ENCODE measurements at regions not wholly inside any gene's neighbourhood (a gene's known extent, or its start where the extent isn't known, plus 50 kb on each side); places are given as distances from the start of the nearest gene placed in this dataset.

GRCh38 chr6:106792536-106793236, 163.3 kb downstream of the QRSL1 start:
- no peak for ATAC-seq (ENCODE audit: poor library complexity)
- Histone ChIP-seq H3K9me3 (ENCODE audit: control insufficient read depth in 1 of 2, insufficient read depth in 1 of 2, low read length in 2 of 2) (no peaks in the 10 kb centered on the region), H3K4me3 (ENCODE audit: low read length) (no peak overlapping the region), H3K27ac (ENCODE audit: low read depth in 1 of 2, low read length in 2 of 2) (no peak overlapping the region), H3K36me3 (ENCODE audit: insufficient read depth, low read length) (no peaks in the 10 kb centered on the region), H3K4me1 (ENCODE audit: insufficient read depth, low read length) (no peaks in the 10 kb centered on the region), H3K27me3 (ENCODE audit: control insufficient read depth in 1 of 2, insufficient read depth in 2 of 2, low read length in 2 of 2) (peaks cover 4 to 9% of the 10 kb centered on the region in 2 experiments)
- CTCF ChIA-PET = no interaction called here
- no peak overlapping the region for H3K27ac Mint-ChIP-seq
- no peaks in the 10 kb centered on the region for H3K9me3 Mint-ChIP-seq
- no peak for TF ChIP-seq CTCF (IDR thresholded peaks at IDR 0.05)
- no peak for DNase-seq
- no peaks in the 10 kb centered on the region for H3K4me1 Mint-ChIP-seq (ENCODE audit: low read depth)
- H3K4me3 Mint-ChIP-seq = no peak overlapping the region
- H3K36me3 Mint-ChIP-seq (ENCODE audit: low read depth) = no peaks in the 10 kb centered on the region
- POLR2A ChIA-PET = no interaction called here
- intact Hi-C loops (cut with DNase I, micrococcal nuclease) = no loop called here
- H3K27me3 Mint-ChIP-seq = peaks cover 38% of the 10 kb centered on the region

- Histone ChIP-seq H3K27me3 (ENCODE audit: control insufficient read depth in 1 of 2, insufficient read depth in 2 of 2, low read length in 2 of 2) (peaks cover 2 to 11% of the 10 kb centered on the region in 2 experiments), H3K4me3 (ENCODE audit: low read length) (no peak overlapping the region), H3K4me1 (ENCODE audit: insufficient read depth, low read length) (no peaks in the 10 kb centered on the region), H3K27ac (ENCODE audit: low read depth in 1 of 2, low read length in 2 of 2) (no peak overlapping the region), H3K36me3 (ENCODE audit: insufficient read depth, low read length) (no peaks in the 10 kb centered on the region), H3K9me3 (ENCODE audit: control insufficient read depth in 1 of 2, insufficient read depth in 1 of 2, low read length in 2 of 2) (no peaks in the 10 kb centered on the region)
- TF ChIP-seq CTCF (IDR thresholded peaks at IDR 0.05) = no peak
- H3K27me3 Mint-ChIP-seq = peaks cover 45% of the 10 kb centered on the region
- DNase-seq (no peak), ATAC-seq (ENCODE audit: poor library complexity) (no peak)
- no peak overlapping the region for H3K4me3 Mint-ChIP-seq
- no peak overlapping the region for H3K27ac Mint-ChIP-seq
- CTCF ChIA-PET = no interaction called here
- H3K9me3 Mint-ChIP-seq = no peaks in the 10 kb centered on the region
- intact Hi-C loops (cut with DNase I, micrococcal nuclease) = no loop called here
- H3K4me1 Mint-ChIP-seq (ENCODE audit: low read depth) = no peaks in the 10 kb centered on the region
- POLR2A ChIA-PET = no interaction called here
- no peaks in the 10 kb centered on the region for H3K36me3 Mint-ChIP-seq (ENCODE audit: low read depth)
Observed at GRCh38 chr6:106790935-106791334, 161.6 kb downstream of the QRSL1 start.

- ATAC-seq (ENCODE audit: poor library complexity) = no peak
- no peak overlapping the region for H3K27ac ChIP-seq (ENCODE audit: low read depth in 1 of 2, low read length in 2 of 2)
- H3K9me3 Mint-ChIP-seq = no peaks in the 10 kb centered on the region
- no peaks in the 10 kb centered on the region for H3K36me3 ChIP-seq (ENCODE audit: insufficient read depth, low read length)
- no peak for TF ChIP-seq CTCF (IDR thresholded peaks at IDR 0.05)
- H3K27ac Mint-ChIP-seq = no peak overlapping the region
- DNase-seq = no peak
- peaks cover 0 to 11% of the 10 kb centered on the region in 2 experiments for H3K27me3 ChIP-seq (ENCODE audit: control insufficient read depth in 1 of 2, insufficient read depth in 2 of 2, low read length in 2 of 2)
- ChIA-PET POLR2A (no interaction called here), CTCF (no interaction called here)
- no peaks in the 10 kb centered on the region for H3K9me3 ChIP-seq (ENCODE audit: control insufficient read depth in 1 of 2, insufficient read depth in 1 of 2, low read length in 2 of 2)
- H3K4me3 Mint-ChIP-seq = no peak overlapping the region
- H3K27me3 Mint-ChIP-seq = peaks cover 42% of the 10 kb centered on the region
- H3K4me3 ChIP-seq (ENCODE audit: low read length) = no peak overlapping the region
- no peaks in the 10 kb centered on the region for H3K4me1 Mint-ChIP-seq (ENCODE audit: low read depth)
- no peaks in the 10 kb centered on the region for H3K36me3 Mint-ChIP-seq (ENCODE audit: low read depth)
- intact Hi-C loops (cut with DNase I, micrococcal nuclease) = no loop called here
- H3K4me1 ChIP-seq (ENCODE audit: insufficient read depth, low read length) = no peaks in the 10 kb centered on the region
Observed at GRCh38 chr6:106790149-106790770, 160.9 kb downstream of the QRSL1 start.
